Amniotic stem cell (primary cell): ENCODE measurements at regions not wholly inside any gene's neighbourhood (a gene's known extent, or its start where the extent isn't known, plus 50 kb on each side); places are given as distances from the start of the nearest gene placed in this dataset.

Source experiments
- DNase-seq: peaks from one replicate; lab custom pipeline; 2025; lab: John Stamatoyannopoulos, UW

- DNase-seq, result no peak
These were observed 178.7 kb upstream of the FAM98A start for GRCh38 chr2:33777786-33778185.

GRCh38 chr2:33775306-33775705 is 176.2 kb upstream of the FAM98A start:
- no peak for DNase-seq

GRCh38 chr2:33770023-33770422 is 170.9 kb upstream of the FAM98A start:
- no peak for DNase-seq

GRCh38 chr2:33766175-33766574 is 167.1 kb upstream of the FAM98A start:
- no peak for DNase-seq

DNA sequence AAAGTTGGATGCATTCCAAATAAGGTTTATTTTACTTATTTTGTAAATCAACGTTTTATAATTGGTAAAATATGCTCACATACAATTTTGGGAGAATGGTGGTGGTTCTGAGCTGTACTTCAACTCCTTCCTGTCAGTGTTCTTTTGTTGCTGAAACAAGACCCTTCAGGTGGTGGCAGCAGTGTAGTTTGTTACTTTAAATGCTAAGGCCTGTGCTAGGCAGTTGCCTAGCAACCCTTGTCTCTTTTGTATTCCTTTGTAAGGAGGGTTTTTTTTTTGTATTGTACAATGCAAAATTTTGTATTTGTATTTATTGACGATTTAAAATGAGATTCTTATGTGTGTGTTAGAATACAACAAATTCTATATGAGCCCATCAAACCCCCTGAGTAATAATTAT is 166.0 kb upstream of the FAM98A start:
- DNase-seq, result no peak

DNA sequence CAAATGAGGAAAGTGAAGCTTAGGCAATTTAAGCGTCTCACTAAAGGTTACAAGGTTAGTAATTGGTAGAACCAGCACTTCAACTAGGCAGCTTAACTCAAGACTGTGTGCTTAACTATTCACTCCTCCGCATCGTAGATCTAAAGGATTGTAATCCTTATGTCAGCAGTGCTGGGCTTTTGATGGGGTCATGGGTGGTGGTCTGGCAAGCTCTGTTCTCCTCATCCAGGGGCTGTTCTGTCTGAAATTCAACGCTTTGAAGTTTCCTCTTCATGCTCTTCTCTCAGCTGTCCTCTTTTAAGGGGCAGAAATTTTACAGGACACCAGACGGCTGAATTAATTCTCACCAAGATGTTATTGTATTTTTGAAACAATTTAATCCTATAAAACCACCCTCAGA is 165.5 kb upstream of the FAM98A start:
- DNase-seq, result no peak

DNA sequence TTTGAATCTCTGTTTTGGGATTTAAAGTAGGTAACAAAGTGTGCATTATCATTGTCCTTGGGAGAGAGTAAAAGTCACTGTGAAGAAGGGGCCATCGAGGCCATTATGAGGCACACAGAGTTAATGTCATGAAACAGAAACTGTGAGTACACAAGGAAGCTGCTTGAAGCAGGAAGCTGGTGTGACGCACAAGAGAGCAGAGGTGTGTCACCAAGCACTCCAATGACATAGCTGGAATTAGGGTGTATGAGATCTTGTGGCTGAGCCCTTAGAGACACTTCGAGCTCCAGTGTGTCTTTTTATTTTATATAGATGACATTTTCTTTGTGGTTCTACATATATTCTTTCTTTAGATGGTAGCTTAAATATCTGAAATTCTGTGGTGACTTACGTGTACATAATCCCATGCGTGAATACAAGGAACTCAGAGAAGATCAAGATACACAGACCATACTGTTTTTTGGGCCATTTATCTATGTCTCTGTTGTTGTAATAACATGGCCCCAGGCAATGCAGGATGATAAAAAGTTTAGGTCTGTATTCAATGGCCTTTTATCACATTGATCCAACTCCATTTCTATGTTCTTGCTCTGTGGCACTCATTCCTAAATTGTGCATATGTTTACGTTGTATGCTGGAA is 164.7 kb upstream of the FAM98A start:
- no peak for DNase-seq

- no peak for DNase-seq
These were observed 163.5 kb upstream of the FAM98A start for GRCh38 chr2:33762636-33763035.

DNA sequence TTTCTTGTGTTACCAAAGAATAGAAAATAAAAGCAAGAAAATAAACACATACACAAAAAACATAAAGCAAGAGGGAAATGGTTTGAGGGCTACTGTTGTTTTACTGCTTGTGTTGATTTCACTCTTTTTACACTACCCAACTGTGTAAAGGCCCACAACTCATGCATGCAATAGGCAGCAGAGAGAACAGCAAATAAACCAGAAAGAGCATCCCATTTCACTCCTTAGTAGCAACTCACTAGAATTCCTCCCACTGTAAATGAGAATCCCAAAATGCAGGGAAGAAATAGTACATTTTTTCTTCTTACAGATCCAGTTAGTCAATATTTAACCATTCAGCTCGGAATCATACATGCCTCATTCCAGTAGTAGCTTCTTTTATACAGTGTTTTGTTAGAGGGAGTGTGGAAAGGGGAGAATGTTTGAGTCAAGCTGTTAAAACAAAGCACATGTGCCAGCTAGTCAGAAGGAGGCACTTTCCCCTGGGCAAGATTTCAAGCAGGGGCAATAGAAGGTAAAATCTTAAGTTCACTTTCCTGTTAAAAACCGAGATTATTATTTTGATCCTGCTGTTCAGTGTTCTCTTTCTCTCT is 147.2 kb upstream of the FAM98A start:
- DNase-seq, result no peak

DNA sequence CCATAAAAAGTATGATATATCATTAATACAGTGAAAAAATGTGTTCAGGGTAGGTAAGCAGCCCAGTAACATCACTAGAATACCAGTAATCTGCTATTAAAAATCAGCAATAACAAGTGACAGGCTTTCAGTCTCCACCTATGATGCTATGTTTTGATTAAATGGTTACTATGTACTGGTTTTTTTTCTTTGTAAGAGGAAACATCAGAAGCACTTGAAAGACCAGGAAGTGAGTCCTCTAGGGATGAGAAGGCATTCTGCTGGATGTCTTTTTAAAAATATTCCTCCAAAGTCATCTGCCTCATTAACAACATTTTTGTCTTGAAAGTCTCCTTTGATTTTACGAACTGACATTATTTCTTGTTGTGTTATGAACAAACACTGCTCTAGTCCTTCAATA is 136.0 kb upstream of the FAM98A start:
- no peak for DNase-seq

- DNase-seq, result no peak
These were observed 131.7 kb upstream of the FAM98A start for GRCh38 chr2:33730804-33731203.

GRCh38 chr2:33730193-33730592 is 131.1 kb upstream of the FAM98A start:
- DNase-seq, result no peak

GRCh38 chr2:33729353-33729752 is 130.3 kb upstream of the FAM98A start:
- DNase-seq, result no peak

- DNase-seq, result no peak
These were observed 129.0 kb upstream of the FAM98A start for GRCh38 chr2:33728106-33728505.

GRCh38 chr2:33727361-33728032 is 128.4 kb upstream of the FAM98A start:
- DNase-seq, result no peak

- DNase-seq, result no peak
These were observed 127.3 kb upstream of the FAM98A start for GRCh38 chr2:33726415-33726814.

DNA sequence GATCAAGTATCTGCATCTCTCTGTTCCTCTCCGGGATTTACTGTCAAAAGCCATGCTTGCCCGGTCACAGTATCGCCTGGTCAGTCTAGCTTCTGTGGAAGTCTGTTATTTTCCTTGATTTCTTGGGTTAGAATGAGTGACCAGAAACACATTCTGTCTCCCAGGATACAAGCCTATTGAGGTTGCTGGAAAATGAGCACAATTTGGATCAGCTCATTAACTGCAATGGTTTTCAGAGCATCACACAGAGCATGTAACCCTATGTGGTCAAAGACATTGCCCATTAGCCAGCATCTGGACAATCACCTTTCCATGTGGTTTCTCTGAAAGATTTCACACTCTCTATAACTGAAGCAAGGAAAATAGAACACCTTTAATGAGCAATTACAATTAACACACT is 124.2 kb upstream of the FAM98A start:
- DNase-seq, result no peak

DNA sequence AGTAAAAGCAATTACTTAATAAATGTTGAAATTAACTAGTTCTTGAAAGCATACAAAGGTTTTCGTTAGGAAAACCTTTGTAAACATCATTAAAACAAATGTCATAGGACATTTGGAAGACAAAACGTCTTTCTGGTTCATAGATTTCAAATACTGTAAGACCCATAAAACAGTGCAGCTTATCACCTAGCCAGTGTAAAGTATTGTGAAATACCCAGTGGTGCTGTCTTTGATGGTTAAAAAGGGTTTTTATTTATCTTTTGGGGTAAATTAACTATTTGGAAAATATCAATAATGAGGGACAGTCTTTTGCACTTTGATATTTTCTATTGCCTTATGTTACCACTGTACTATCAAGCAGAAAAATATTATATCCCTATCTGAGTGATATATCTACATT is 120.0 kb upstream of the FAM98A start:
- no peak for DNase-seq

GRCh38 chr2:33712674-33713073 is 113.6 kb upstream of the FAM98A start:
- DNase-seq, result no peak

GRCh38 chr2:33709951-33710350 is 110.9 kb upstream of the FAM98A start:
- no peak for DNase-seq

DNA sequence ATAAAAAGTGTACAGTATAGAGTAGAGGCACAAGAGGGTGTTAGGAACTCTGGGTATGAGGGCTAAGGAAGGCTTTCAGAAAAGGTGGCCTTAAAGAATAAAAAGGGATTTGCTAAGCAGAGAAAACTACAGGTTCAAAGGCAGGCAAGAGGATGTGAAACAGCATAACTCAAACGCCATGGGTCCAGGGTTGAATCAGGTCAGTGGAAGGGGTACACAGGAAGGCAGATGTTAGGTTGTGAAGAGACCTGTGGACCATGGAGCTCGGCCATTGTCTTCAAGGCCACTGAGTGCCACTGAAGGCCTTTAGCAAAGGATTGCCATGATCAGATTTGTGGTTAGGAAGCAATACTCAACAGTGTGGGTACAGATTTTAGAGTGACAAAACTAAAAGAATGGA is 108.2 kb upstream of the FAM98A start:
- DNase-seq, result no peak

- no peak for DNase-seq
These were observed 107.3 kb upstream of the FAM98A start for GRCh38 chr2:33706410-33706809.

- DNase-seq, result no peak
These were observed 105.3 kb upstream of the FAM98A start for GRCh38 chr2:33704406-33704855.

DNA sequence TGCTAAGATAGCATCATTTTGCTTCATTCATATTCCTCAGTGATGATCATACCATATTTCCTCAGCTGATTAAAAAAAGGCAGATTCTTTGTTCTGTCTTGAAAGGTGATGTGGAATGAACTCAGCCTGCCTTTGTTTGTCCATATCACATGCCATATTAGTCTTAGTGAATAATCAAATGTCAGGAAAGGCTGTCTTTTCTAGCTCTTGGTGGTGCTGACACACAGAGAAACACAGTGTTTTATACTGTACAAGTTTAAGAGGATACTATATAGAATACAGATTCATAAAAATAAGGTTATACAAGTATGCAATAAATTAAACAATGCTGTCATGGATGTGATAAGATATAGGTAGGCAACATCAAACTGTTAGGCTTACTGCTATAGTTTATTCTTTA is 97.1 kb upstream of the FAM98A start:
- no peak for DNase-seq
